ENCODE measurements at regions not wholly inside any gene's neighbourhood (a gene's known extent, or its start where the extent isn't known, plus 50 kb on each side); places are given as distances from the start of the nearest gene placed in this dataset.
"Not testable (repeated sequence)": the region's sequence is repeated elsewhere in the genome, so short reads cannot be mapped to it uniquely, and the experiment has no call there.

- Histone ChIP-seq H3K27ac (ENCODE audit: low read depth, low read length) (no peak overlapping the region), H3K27me3 (ENCODE audit: control insufficient read depth, insufficient read depth, low read length) (no peaks in the 10 kb centered on the region), H3K9ac (ENCODE audit: low read depth, low read length) (no peak overlapping the region), H3K36me3 (ENCODE audit: control insufficient read depth, insufficient read depth, low read length) (no peaks in the 10 kb centered on the region), H3K4me1 (ENCODE audit: control insufficient read depth, insufficient read depth, low read length) (no peaks in the 10 kb centered on the region), H3K4me3 (ENCODE audit: low read depth, low read length) (no peak overlapping the region), H3K9me3 (ENCODE audit: control insufficient read depth, insufficient read depth, low read length) (no peaks in the 10 kb centered on the region)
Measured at GRCh38 chr5:82465235-82465634, 187.1 kb upstream of the RPS23 start.

DNA sequence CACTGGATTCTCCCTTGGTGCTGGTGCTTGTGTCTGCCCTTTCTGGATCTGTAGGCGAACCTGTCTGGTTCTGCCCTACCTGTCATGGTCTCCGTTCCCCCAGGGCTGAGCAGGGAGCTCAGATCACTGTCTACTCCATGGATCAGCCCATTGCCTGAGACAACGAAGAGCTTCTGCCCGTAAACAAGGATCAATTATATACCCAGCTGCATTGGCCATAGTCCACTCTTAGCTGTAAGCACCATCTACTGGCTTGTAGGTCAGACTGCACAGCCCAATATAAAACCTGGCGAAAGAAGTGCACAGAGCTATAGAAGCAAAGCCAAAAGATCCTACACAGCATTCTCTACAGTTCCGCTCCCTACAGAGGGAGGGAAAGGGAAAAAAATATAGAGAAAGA lies 181.5 kb upstream of the RPS23 start:
- no peak overlapping the region for H3K4me3 ChIP-seq (ENCODE audit: low read depth, low read length)
- no peaks in the 10 kb centered on the region for H3K4me1 ChIP-seq (ENCODE audit: control insufficient read depth, insufficient read depth, low read length)
- H3K27ac ChIP-seq (ENCODE audit: low read depth, low read length) = no peak overlapping the region
- H3K9me3 ChIP-seq (ENCODE audit: control insufficient read depth, insufficient read depth, low read length) = peaks cover 16% of the 10 kb centered on the region
- H3K9ac ChIP-seq (ENCODE audit: low read depth, low read length) = no peak overlapping the region
- H3K27me3 ChIP-seq (ENCODE audit: control insufficient read depth, insufficient read depth, low read length) = no peaks in the 10 kb centered on the region
- no peaks in the 10 kb centered on the region for H3K36me3 ChIP-seq (ENCODE audit: control insufficient read depth, insufficient read depth, low read length)

DNA sequence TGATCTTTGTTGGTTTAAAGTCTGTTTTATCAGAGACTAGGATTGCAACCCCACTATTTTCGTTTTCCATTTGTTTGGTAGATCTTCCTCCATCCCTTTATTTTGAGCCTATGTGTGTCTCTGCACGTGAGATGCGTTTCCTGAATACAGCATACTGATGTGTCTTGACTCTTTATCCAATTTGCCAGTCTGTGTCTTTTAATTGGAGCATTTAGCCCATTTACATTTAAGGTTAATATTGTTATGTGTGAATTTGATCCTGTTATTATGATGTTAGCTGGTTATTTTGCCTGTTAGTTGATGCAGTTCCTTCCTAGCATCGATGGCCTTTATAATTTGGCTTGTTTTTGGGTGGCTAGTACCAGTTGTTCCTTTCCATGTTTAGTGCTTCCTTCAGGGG lies 177.2 kb upstream of the RPS23 start:
- not testable (repeated sequence) for H3K36me3 ChIP-seq (ENCODE audit: control insufficient read depth, insufficient read depth, low read length); H3K27ac ChIP-seq (ENCODE audit: low read depth, low read length); H3K27me3 ChIP-seq (ENCODE audit: control insufficient read depth, insufficient read depth, low read length); H3K4me1 ChIP-seq (ENCODE audit: control insufficient read depth, insufficient read depth, low read length); H3K4me3 ChIP-seq (ENCODE audit: low read depth, low read length); H3K9ac ChIP-seq (ENCODE audit: low read depth, low read length)
- H3K9me3 ChIP-seq (ENCODE audit: control insufficient read depth, insufficient read depth, low read length) = peaks cover 16% of the 10 kb centered on the region

- H3K9me3 ChIP-seq (ENCODE audit: control insufficient read depth, insufficient read depth, low read length) = no peaks in the 10 kb centered on the region
- H3K4me1 ChIP-seq (ENCODE audit: control insufficient read depth, insufficient read depth, low read length) = no peaks in the 10 kb centered on the region
- no peak overlapping the region for H3K9ac ChIP-seq (ENCODE audit: low read depth, low read length)
- H3K27ac ChIP-seq (ENCODE audit: low read depth, low read length) = no peak overlapping the region
- H3K27me3 ChIP-seq (ENCODE audit: control insufficient read depth, insufficient read depth, low read length) = no peaks in the 10 kb centered on the region
- no peaks in the 10 kb centered on the region for H3K36me3 ChIP-seq (ENCODE audit: control insufficient read depth, insufficient read depth, low read length)
- H3K4me3 ChIP-seq (ENCODE audit: low read depth, low read length) = no peak overlapping the region
Measured at GRCh38 chr5:82448374-82448773, 170.2 kb upstream of the RPS23 start.

DNA sequence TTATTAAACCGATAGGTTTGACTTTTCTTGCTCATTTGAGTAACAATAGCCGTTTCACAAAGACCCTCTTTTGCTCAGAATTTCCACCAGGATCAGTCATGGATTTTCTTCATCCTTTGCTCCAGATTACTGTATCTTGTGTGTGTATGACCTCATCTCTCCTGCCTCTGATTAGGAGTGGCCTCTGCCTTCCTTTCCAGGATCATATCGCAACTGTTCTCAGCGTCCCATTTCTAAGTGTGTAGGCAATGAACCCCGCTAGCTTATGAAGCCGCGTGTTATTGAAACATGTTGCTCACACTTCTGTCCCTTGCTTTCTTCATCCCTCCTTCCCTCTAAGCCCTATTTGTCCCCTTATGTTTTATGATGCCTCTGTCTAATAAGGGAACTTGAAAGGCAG lies 169.8 kb upstream of the RPS23 start:
- no peak overlapping the region for H3K4me3 ChIP-seq (ENCODE audit: low read depth, low read length)
- no peaks in the 10 kb centered on the region for H3K4me1 ChIP-seq (ENCODE audit: control insufficient read depth, insufficient read depth, low read length)
- H3K9me3 ChIP-seq (ENCODE audit: control insufficient read depth, insufficient read depth, low read length) = no peaks in the 10 kb centered on the region
- H3K27ac ChIP-seq (ENCODE audit: low read depth, low read length) = no peak overlapping the region
- no peaks in the 10 kb centered on the region for H3K27me3 ChIP-seq (ENCODE audit: control insufficient read depth, insufficient read depth, low read length)
- H3K36me3 ChIP-seq (ENCODE audit: control insufficient read depth, insufficient read depth, low read length) = no peaks in the 10 kb centered on the region
- no peak overlapping the region for H3K9ac ChIP-seq (ENCODE audit: low read depth, low read length)

- no peak overlapping the region for H3K4me3 ChIP-seq (ENCODE audit: low read depth, low read length)
- no peak overlapping the region for H3K9ac ChIP-seq (ENCODE audit: low read depth, low read length)
- H3K9me3 ChIP-seq (ENCODE audit: control insufficient read depth, insufficient read depth, low read length) = no peaks in the 10 kb centered on the region
Measured at GRCh38 chr5:82446809-82447208, 168.7 kb upstream of the RPS23 start.

DNA sequence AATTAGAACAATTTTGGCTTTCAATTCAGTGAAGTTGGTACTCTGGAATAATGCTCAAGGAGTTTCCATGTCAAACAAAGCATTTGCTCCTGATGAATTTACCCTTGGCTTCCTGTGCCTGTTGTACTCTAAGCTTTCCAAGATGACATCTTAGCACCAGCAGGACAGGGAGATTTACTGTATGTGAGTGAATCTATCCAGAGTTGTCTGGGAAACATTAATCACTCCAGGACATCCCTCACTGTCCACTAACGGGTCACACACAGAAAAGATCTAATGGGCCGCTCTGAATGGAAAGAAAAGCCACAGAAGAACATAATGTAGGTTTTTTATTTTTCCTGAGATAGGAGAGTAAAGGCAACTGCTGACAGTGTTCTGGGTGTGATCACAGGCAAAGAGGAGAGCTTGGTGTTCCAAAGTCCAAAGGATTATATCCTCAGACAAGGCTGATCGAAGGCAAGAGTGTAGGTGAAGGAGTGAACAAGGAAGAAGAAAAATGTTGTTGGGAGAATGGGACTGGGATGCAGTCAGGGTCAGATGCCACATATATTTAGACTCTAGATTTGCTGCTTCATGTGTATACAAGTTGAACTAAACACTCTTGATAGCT lies 167.7 kb upstream of the RPS23 start:
- no peaks in the 10 kb centered on the region for H3K4me1 ChIP-seq (ENCODE audit: control insufficient read depth, insufficient read depth, low read length)
- H3K9me3 ChIP-seq (ENCODE audit: control insufficient read depth, insufficient read depth, low read length) = no peaks in the 10 kb centered on the region
- no peak overlapping the region for H3K27ac ChIP-seq (ENCODE audit: low read depth, low read length)
- H3K36me3 ChIP-seq (ENCODE audit: control insufficient read depth, insufficient read depth, low read length) = no peaks in the 10 kb centered on the region
- no peak overlapping the region for H3K9ac ChIP-seq (ENCODE audit: low read depth, low read length)
- H3K27me3 ChIP-seq (ENCODE audit: control insufficient read depth, insufficient read depth, low read length) = no peaks in the 10 kb centered on the region
- H3K4me3 ChIP-seq (ENCODE audit: low read depth, low read length) = no peak overlapping the region

More at GRCh38 chr5:82446809-82447208, 168.7 kb upstream of the RPS23 start:
- Histone ChIP-seq H3K27me3 (ENCODE audit: control insufficient read depth, insufficient read depth, low read length) (no peaks in the 10 kb centered on the region), H3K27ac (ENCODE audit: low read depth, low read length) (no peak overlapping the region), H3K36me3 (ENCODE audit: control insufficient read depth, insufficient read depth, low read length) (no peaks in the 10 kb centered on the region), H3K4me1 (ENCODE audit: control insufficient read depth, insufficient read depth, low read length) (no peaks in the 10 kb centered on the region)

DNA sequence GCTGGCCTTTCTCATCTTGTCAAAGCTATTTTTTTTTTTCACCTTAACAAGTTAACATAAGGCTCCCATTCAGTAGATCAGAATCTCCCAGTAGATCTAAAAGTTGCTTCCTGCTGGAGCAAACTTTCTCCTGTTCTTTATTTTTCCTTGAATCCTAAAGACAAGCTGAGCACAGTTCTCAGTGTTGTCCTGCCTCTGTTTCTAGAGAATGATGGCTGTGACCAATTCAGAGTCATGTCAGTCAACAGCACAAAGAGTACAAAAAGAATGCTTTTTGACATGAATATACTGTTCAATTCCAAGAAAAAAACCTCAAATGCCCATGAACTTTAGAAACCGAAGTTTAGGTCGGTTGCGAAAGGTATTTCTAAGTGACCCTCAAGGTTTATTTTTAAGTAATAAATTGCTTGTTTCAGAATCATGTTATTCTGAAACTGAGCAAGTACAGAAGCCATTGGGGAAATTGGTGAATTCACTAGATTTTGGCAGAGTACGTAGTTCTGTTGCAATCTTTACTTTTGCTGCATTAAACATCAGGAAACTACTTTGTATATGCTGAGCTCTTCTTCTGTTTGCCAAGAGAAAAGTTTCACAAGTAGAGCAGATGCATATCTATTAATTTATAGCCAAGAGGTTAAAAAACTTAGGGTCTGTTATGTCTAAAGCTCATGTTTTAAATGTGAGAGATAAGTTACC lies 161.7 kb upstream of the RPS23 start:
- H3K4me1 ChIP-seq (ENCODE audit: control insufficient read depth, insufficient read depth, low read length) = peaks cover 3% of the 10 kb centered on the region; the same call in 1 of the 2 replicates
- 0 out of 2 replicates have a peak, but pooled peaks cover 4% of the 10 kb centered on the region for H3K9me3 ChIP-seq (ENCODE audit: control insufficient read depth, insufficient read depth, low read length)
- no peak overlapping the region for H3K27ac ChIP-seq (ENCODE audit: low read depth, low read length)
- H3K9ac ChIP-seq (ENCODE audit: low read depth, low read length) = no peak overlapping the region
- no peak overlapping the region for H3K4me3 ChIP-seq (ENCODE audit: low read depth, low read length)
- no peaks in the 10 kb centered on the region for H3K36me3 ChIP-seq (ENCODE audit: control insufficient read depth, insufficient read depth, low read length)
- H3K27me3 ChIP-seq (ENCODE audit: control insufficient read depth, insufficient read depth, low read length) = no peaks in the 10 kb centered on the region

DNA sequence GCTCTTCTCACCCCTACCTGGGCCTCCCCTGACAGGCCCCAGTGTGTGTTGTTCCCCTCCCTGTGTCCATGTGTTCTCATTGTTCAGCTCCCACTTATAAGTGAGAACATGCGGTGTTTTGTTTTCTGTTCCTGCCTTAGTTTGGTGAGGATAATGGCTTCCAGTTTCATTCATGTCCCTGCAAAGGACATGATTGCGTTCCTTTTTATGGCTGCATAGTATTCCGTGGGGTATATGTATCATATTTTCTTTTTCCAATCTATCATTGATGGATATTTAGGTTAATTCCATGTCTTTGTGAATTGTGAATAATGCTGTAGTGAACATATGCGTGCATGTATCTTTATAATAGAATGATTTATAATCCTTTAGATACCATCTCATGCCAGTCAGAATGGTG lies 159.4 kb upstream of the RPS23 start:
- not testable (repeated sequence) for H3K27me3 ChIP-seq (ENCODE audit: control insufficient read depth, insufficient read depth, low read length); H3K9ac ChIP-seq (ENCODE audit: low read depth, low read length); H3K27ac ChIP-seq (ENCODE audit: low read depth, low read length); H3K36me3 ChIP-seq (ENCODE audit: control insufficient read depth, insufficient read depth, low read length); H3K4me1 ChIP-seq (ENCODE audit: control insufficient read depth, insufficient read depth, low read length); H3K9me3 ChIP-seq (ENCODE audit: control insufficient read depth, insufficient read depth, low read length); H3K4me3 ChIP-seq (ENCODE audit: low read depth, low read length)

DNA sequence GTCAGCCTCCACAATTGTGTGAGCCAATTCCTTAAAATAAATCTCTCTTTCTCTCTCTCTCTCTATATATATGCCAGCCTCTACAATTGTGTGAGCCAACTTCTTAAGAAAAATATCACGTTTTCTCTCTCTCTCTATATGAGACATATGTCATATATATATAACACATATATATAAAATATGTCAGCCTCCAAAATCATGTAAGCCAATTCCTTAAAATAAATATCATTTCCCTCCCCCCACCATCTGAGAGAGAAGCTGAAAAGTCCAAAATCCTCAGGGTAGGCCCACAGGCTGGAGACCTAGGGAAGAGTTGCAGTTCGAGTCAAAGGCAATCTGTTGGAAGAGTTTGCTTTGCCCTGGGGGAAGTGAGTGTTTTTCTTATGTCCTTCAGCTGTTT lies 158.1 kb upstream of the RPS23 start:
- H3K4me1 ChIP-seq (ENCODE audit: control insufficient read depth, insufficient read depth, low read length) = peaks cover 3% of the 10 kb centered on the region; the same call in 1 of the 2 replicates
- no peaks in the 10 kb centered on the region for H3K36me3 ChIP-seq (ENCODE audit: control insufficient read depth, insufficient read depth, low read length)
- H3K9me3 ChIP-seq (ENCODE audit: control insufficient read depth, insufficient read depth, low read length) = 0 out of 2 replicates have a peak, but pooled peaks cover 4% of the 10 kb centered on the region
- no peak overlapping the region for H3K27ac ChIP-seq (ENCODE audit: low read depth, low read length)
- H3K9ac ChIP-seq (ENCODE audit: low read depth, low read length) = no peak overlapping the region
- H3K27me3 ChIP-seq (ENCODE audit: control insufficient read depth, insufficient read depth, low read length) = no peaks in the 10 kb centered on the region
- H3K4me3 ChIP-seq (ENCODE audit: low read depth, low read length) = no peak overlapping the region

- not testable (repeated sequence) for H3K9ac ChIP-seq (ENCODE audit: low read depth, low read length); H3K27me3 ChIP-seq (ENCODE audit: control insufficient read depth, insufficient read depth, low read length); H3K4me1 ChIP-seq (ENCODE audit: control insufficient read depth, insufficient read depth, low read length); H3K36me3 ChIP-seq (ENCODE audit: control insufficient read depth, insufficient read depth, low read length); H3K9me3 ChIP-seq (ENCODE audit: control insufficient read depth, insufficient read depth, low read length)
- H3K4me3 ChIP-seq (ENCODE audit: low read depth, low read length) = peak overlapping the region; percentile 20; the same call in 1 of the 2 replicates
- peak overlapping the region; percentile 12 for H3K27ac ChIP-seq (ENCODE audit: low read depth, low read length)
Measured at GRCh38 chr5:82434696-82435660, 156.8 kb upstream of the RPS23 start.
